ENCODE measurements at regions not wholly inside any gene's neighbourhood (a gene's known extent, or its start where the extent isn't known, plus 50 kb on each side); places are given as distances from the start of the nearest gene placed in this dataset.
A peak's percentile ranks its signal among the peaks of the same experiment; 100 is the strongest.

DNA sequence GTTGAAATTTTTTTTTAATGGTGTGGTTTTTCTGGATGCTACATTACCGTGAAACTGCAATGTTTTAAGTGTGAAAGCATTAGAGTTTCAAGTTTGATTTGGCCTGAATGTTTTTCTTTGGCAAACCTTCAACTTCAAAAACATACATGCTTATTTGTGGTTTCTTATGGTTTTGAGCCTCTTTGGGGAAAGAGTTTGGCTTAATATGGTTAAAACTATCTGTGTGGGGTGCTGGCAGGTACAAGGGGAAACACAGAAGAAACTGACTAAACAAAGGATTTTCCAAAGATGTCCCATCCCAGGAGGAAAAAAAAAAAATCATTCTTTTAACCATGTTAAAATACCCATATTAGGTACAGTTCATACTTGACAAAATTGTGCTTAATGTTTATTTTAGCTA is 121.1 kb downstream of the HGF start:
- DNase-seq (ENCODE audit: extremely low read depth, low read depth), result no peak

DNA sequence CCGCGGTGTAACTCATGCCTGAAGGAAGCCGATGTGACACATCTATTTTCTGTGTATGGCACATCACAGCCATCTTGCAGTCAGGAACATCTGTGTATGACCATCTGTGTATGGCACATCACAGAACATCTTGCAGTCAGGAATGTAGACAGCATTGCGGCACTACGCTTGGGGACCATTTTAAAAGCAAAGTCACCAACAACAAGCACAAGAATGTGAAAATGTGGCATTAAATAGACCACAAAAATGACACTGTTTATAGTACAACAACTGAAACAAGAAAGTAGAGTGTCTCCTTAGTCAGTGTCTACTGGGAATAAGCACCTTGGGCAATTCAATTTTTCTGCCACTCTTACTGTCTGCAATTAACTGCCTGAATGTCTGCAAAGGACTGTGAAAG is 124.4 kb downstream of the HGF start:
- DNase-seq (ENCODE audit: extremely low read depth, low read depth), result no peak

DNA sequence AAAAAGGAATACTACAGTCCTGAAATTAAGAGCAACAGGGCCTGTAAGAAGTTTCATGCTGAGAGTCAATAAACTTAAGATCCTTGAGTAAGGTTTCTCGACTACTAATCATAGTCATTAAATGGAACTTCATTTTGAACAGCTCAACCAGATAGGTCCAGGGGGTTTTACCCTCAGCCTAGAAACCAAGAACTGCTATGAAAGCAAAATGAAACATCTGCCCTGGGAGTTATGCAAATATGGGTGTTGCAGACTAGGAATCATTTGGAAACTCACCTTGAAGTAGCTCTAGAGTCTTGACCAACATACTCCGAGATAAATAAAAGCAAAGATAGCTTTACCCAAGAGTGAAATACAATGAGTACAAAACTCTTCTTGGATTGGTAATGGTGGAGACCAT is 128.0 kb downstream of the HGF start:
- DNase-seq (ENCODE audit: extremely low read depth, low read depth), result no peak

DNA sequence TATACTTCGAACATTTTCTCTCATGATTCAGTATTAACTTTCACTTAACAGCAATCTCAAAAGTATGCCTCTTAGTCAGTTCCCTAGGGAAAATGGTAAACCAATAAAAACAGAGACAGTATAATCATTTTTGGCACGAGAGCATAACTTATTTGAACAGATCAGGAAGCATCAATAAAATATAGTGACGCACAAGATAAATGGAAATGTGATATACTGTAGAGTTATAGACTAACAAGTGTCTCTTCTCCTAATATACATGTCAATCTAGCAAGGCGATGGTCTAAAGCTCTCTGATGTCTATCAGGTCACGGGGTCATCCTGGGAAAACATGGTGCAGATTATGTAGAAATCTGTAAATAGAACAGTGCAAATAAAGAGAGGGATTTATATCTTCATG is 131.6 kb downstream of the HGF start:
- peak; percentile 70 for DNase-seq (ENCODE audit: extremely low read depth, low read depth)

DNA sequence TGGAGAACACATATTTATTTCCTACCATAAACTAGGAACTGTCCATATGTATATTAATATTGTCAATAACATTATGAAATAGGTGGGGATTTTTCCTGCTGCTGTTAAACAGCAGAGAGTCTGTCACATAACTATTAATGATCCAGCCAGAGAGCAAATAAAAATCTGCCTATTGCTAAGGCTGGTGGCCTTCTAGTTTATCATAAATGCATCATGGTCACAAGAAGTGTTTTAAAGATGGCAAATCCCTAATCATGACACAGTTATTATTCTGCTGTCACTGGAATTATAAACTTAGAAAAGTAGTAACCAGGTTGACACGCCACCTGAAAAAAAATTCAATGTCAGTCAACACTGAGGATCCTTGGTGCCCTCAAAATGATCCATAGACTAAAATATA is 132.3 kb downstream of the HGF start:
- DNase-seq (ENCODE audit: extremely low read depth, low read depth), result no peak

DNA sequence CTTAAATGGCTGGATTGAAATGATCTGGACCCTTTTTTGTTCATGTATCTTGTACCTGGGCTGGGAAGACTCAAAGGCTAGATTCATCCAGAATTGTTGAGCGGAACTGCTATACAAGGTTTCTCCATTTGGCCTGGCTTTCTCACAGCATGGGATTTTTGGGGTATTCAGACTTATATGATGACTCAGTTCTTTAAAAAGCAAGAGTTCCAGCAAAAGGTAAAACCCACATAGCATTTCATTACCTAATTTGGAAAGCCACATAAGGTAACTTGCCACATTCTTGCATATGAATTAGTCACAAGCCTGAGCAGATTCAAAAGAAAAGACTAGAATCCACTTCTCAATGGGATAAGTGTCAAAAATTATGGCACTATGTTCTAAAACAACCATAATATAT is 137.4 kb downstream of the HGF start:
- DNase-seq (ENCODE audit: extremely low read depth, low read depth), result no peak

DNA sequence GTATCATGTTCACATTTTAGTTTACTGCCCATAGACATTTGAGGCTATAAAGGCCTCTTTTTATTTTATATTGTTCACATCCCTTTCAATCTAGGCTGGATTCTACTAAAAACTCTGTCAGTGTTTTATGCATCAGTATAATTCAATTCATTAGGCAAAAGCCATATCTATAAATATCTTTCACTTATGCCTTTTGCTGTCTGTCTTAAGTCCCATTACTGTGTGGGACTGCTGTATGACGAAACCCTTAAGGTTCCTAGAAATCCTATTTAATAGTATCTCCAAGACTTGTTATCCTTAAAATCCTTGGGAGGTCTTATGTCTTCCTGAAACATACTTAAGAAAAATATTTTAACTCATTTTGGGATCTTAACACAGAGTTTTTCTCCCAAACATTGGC is 139.2 kb downstream of the HGF start:
- DNase-seq (ENCODE audit: extremely low read depth, low read depth), result no peak

DNA sequence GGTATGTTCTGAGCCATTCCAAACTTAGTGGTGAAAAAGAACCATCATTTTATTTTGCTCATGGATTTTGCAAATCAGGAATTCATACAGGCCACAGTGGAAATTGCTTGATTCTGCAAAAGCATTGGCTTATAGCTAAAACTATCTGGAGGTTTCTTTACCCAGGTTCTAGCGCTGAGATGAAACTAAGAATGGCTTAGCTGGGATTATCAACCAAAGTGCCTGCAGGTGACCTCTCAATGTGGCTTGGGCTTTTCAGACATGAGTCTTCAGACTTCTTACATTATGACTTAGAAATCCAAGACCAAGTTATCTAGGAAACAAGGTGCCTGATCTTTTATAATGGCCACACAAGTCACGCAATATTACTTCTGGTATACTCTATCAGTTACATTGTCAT is 140.1 kb downstream of the HGF start:
- no peak for DNase-seq (ENCODE audit: extremely low read depth, low read depth)

DNA sequence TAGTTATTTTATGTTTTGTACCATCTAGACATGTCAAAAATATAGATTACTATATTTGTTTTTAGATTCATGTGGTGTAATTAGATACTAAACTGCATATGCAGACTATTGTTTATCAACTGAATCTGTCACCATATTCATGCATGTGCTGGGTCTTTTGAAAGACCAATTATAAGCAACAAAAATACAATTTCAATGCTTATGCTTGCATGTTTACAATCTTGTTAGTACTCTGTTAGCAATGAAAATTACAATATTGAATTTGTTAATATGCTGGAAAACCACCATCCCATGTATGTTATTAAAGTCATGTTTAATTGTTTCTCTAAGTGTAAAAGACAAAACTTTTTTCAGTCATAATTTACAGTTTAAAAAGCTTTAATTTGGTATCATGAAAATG is 140.9 kb downstream of the HGF start:
- DNase-seq (ENCODE audit: extremely low read depth, low read depth), result no peak

DNA sequence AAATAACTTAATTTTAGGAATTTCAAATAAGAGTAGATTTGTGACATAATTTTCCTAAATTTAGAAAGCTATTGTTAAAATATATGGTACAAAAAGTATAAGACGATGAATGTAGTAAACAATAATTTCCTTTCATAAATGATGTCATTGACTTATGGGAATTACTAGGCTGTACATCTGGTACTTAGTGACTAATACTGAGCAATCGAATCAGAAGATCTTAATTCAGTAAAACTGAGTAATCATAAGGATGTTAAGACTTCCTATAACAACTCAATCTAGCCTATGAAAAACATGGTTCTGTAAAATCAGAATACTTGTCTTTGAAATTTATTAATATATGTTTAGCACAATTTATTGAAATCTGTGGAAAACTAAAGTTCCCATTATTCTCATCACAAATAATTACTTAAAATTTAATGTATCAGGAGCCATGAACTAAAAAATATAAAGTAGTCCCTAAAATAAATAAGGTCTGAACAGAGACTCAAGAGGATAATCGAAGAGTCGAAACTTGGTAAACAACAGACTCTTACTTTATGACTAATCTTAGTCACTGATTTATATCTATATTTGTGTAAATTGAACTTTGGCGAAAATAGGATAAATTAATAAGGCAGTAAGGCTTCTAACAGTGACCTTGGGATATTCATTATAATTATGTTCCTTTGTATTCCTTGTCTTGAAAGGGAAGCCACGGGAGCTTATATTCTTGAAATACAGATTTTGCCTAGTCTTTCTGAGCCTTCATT is 142.1 kb downstream of the HGF start:
- DNase-seq (ENCODE audit: extremely low read depth, low read depth), result no peak

DNA sequence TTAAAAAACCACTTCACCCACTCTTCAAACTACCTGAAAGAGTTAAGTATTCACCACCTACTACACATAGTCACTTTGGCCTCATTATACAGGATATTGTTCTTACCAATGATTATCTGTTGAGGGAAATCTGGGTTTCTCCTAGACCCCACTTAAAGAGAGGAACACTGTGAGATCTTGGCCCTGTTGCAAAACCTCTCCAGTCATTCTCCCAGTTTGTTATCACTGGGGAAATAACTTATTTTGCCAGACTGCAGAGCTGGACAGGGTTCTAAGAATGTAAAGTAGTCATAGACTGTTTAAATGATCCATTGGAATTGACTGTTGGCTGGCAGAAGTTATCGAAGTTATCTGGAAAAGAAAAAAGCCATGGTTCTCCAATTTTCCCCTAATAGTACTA is 143.8 kb downstream of the HGF start:
- DNase-seq (ENCODE audit: extremely low read depth, low read depth), result no peak

DNA sequence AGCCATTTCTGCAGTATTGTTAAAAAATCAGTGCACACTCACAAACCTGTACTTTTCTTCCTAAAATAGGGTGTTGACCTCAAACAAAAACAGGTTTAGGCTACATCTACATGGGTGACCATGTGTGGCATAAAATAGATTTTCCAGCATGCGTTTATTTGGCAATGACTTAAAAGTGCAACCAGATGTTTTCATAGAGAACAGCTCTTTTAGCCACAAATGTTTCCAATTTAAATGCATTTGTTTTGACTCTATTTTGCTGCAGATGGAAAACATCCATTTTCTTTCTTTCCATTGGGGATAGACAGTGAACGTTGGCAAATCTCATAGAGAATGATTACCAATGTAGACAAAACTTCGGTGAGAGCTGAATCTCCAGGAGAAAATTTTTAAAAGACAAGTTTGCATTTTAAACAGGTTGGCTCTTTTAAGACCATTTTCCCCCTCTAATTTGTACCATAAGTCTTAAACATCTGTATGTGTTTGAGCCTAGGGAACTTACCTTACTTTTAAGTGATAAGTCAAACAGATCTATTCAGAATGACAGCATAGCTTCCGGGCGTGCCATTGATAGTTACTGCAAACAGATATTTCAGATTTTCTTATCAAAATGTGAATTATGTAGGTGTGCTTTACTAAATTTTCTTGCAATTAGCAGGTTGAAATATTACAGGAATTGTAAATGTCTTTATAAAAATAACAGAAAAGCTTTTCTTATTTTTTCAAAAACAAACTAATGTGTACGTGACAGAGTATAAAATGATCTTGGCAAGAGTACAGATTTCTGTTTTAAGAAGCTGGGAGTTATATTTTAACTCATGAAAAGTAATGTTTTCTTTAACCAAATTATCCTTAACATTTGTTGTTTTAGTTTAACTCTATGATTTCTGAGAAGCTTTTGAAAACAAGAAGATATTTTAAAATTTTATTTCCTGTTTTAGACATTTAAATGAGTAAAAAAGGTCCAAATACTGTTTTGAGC is 144.9 kb downstream of the HGF start:
- DNase-seq (ENCODE audit: extremely low read depth, low read depth), result no peak

DNA sequence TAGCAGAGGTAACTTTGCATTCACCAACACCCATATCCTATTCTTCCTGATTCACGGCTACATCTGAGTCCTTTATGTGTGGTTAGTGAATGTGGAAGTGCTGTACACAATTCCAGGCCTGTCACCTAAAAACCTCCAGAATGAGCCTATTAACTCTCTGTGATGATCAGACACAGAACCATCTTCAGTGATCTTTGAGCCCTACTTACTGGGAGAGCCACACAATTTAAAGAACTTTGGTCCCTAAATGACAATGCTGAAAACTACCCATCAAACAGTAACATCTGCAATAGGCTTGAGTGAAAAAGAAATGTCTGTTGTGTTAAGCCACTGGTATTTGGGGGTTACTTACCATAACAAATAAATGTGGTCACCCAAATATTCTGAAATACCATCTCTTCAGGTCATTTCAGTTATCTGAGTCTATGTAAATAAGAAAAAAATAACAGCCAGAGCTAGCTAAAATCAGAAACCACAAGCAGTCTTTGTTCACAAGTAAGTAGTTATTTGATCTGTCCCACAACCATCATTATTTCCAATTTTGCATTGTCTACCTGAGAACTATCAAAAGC is 145.7 kb downstream of the HGF start:
- DNase-seq (ENCODE audit: extremely low read depth, low read depth), result no peak

DNA sequence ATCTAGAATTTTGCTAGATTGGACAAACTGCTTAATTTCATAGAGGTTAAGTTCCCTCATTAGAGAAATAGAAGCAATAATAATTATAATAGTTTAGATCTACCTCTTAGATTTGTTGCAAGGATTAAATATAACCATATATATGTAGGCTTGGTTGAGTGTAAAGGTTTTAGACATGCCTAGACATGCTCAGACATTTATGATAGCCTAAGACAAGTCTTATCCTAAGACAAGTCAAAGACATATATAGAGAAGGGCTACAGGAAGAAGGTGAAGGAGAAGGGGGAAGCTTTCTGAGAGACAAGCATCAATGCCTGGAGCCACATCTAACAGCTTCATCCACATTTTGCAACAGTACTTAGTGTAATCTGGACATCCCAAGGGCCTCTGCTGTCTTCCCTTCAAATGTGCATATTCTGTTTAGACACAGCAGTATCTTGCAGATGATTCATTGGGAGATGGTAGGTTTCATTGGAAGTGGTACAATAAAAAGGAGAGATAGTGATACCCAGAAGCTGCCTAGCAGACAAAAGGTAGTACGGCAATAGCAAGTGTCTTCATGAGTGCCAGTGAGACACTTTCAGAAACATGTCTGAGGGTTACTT is 146.5 kb downstream of the HGF start:
- DNase-seq (ENCODE audit: extremely low read depth, low read depth), result no peak

DNA sequence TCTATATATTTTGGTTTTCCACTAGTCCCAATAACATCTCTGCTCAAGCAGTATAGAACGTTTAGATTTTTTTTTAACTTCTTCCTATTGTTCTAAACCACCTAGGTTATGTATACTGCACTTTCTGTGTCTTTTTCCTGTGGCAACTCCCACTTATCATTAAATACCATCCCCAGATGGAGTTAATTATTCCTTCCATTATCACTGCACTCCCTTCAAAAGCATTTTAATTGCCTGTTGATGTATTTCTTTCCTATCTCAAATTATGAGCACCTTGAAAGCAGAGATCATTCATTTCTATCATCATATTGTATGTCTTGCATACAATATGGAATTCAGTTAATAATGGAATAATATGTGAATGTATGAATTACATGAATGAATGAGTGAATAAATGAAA is 148.0 kb downstream of the HGF start:
- no peak for DNase-seq (ENCODE audit: extremely low read depth, low read depth)

DNA sequence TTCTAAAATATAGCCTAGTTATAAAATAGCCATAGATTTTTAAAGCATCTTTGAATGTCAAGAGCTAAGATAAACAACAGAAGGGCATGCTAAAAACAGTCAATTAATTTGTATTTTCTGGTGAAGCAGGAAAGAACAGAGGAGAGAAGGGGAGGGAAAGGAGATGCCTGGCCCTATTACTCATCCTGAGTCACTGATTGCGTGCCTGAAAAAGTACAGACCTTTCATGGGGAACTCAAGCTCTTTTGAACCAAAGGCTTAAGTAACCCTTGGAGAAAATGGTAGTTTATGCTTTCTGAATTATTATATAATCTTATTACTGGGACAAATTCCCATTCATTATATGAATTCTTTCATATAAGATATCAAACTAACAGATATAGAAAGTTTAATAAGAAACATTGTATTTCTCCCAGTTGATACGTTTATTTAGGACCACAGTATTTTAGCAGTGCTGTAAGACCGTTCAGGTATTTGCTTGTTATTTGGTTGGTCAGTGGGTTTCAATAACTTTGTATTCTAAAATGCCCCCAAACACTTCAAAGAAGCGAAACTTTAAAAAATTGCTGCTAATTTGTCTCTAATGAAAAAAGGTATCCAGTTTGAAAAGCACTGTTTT is 151.3 kb downstream of the HGF start:
- peak; percentile 58 for DNase-seq (ENCODE audit: extremely low read depth, low read depth)

DNA sequence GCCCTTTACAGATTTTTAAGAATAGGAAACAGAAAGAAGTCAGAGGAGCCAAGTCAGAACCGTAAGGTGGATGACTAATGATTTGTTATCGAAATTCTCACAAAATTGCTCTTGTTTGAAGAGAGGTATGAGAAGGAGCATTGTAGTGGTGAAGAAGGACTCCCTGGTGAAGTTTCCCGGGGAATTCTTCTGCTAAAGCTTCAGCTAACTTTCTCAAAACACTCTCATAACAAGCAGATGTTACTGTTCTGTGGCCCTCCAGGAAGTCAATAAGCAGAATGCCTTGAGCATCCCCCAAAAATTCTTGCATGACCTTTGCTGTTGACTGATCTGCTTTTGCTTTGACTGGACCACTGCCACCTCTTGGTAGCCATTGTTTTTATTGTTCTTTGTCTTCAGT is 152.9 kb downstream of the HGF start:
- DNase-seq (ENCODE audit: extremely low read depth, low read depth), result no peak

DNA sequence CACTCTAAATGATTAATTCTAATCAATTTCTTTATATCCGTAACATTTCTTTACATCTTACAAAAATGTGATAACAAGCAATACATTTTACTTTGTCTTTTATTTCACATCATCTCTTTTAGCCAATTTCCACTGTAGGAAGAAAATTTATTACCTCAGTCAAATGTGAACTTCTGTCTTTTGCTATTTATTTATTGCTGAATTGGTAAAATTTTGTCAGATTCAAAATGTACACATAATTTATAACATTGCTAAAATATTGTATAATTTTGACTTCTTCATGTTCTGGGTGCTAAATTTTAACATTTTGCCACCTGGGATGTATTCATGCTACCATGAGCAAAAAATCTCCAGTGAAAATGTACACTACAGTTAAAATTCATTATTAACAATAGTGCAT is 158.0 kb downstream of the HGF start:
- DNase-seq (ENCODE audit: extremely low read depth, low read depth), result no peak

DNA sequence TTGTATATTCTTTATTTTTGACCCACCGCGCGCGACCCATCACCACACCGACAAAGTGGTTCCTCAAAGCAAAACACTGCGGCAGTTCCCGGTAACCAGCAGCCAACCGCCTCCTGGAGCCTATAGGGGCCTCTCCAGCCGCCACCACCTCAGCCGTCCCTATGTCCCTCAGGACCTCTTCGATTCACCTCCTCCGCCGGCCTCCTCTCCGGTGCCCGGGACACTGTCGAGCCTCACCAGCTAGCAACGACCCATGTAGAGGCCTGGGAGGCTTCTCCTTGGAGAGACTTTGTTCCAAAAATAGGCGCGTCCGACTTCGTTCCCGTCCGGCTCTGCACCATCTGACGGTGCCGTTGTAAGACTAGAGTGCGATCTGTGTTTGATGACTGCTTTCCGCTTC is 158.8 kb downstream of the HGF start:
- no peak for DNase-seq (ENCODE audit: extremely low read depth, low read depth)

DNA sequence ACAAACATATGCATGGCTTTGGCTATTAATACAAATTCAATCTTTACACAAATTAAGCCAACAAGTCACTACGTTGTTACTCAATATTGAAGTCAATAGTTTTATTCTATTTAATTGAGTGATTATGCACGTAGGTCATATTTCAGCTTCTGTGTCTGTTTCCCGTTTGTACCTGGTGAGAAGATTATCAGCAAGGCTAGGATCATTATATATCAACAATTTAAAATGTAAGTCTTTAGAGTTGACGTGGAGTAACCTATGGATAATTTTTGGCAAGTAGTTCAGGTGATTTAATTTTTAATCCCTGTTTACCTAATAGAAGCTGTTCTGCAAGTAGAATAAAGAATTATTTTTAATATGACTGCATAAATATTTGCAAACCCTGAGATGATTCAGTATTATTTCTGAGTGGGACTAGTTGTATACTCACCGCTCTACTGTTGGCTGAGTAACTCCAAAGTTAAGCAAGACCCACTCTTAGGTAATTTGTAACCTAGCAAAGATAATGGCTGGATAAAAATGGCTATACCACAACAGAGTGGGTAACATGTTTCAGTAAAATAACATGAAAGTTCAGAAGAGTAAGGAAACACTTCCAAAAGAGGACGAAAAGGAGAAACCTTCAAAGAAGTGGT is 161.0 kb downstream of the HGF start:
- no peak for DNase-seq (ENCODE audit: extremely low read depth, low read depth)

Measured in NCI-H460 (cell line).